ENCODE measurements at regions not wholly inside any gene's neighbourhood (a gene's known extent, or its start where the extent isn't known, plus 50 kb on each side); places are given as distances from the start of the nearest gene placed in this dataset.

DNA sequence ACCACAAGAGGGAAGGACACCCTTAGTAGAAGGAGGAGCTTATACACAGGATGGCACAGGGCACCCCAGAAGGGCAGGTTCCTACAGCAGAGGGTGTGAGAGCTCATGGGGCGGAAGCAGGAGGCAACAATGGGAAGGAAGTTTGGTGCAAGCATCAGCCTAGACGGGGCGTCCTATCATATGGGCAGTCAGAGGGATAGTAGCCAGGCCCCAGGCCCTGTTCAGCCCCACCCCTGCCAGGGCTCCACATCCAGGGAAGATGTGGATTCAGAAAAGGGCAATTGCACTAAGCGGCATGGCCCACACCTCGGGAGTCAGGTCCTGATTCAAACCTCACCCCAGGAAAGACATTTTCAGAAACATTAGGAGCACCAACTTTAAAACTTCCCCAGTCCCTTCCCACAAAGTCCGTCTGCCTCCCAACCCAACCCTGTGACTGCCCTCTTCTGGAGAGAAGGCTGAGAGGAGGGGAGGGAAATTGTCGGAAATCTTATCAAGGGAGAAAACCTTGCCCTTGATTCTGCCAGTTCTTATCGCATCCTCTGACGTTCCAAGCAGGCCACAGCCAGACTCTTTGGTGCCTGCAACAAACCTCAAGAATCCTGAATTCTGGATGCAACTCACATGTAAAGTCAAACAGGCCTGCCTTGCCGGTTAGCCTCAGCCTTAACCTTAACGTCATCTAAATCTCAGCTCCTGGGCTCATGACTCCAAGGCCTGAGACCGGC, 198.8 kb upstream of the CDH5 start:
- no peak for DNase-seq

- no peak for DNase-seq
Observed at GRCh38 chr16:66166490-66166889, 200.0 kb upstream of the CDH5 start.

GRCh38 chr16:66165879-66166278, 200.6 kb upstream of the CDH5 start:
- no peak for DNase-seq

GRCh38 chr16:66164581-66165247, 201.8 kb upstream of the CDH5 start:
- DNase-seq = no peak

DNA sequence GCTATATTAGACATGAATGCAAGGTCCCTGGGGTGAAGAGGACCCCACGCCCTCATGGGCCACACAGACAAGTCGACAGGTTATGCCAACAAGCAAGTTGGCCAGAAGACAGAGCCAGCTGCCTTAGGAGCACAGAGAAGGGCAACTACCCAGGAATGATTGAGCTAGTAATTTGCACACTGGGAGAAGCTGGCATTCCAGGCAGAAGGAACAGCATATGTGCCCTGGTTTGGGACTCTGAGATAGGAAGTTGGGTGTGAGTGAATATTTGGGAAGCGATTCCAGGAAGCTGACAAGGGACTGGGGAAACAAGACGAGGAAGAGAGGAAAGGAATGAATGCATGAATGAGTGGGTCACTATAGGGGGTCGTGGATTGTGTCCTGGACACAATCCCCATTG, 203.7 kb upstream of the CDH5 start:
- no peak for DNase-seq

DNA sequence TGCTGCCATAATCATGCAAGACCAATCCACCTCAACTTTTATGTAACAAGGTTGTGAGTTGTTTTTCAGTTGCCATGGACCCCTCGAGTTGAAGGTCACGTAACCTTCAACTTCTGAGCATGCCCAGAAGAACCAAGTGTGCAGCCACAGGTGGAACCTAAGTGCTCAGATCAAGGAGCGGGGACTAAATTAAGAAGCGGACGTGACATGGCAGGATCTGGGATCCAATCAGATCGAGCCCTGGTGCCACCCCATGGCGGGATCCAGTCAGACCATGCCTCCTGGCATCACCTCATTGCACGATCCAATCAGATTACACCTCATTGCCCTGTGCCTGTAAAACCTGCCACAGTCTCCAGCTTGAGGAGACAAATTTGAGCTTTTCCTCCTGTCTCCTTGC, 204.5 kb upstream of the CDH5 start:
- DNase-seq = no peak

DNA sequence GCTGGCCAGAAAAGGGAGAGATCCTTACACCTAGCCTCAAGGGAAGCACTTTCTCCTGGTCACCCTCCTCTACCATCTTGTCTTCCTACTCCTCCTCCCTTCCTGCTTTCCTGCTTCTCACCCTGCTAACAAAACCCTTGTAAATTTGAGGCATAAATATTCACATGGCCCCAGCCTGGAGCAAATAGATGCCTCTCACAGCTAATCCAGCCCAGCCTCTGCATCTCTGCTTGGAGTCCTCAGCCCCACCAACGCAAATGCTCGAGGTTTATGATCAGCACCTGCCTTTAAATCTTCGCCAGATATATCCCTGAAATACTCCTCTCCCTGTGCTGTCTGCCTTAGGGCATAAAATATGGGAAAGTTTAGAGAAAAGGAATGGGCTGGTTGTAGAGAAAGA, 205.2 kb upstream of the CDH5 start:
- no peak for DNase-seq

- no peak for DNase-seq
Observed at GRCh38 chr16:66159987-66160386, 206.5 kb upstream of the CDH5 start.

GRCh38 chr16:66156538-66156937, 210.0 kb upstream of the CDH5 start:
- no peak for DNase-seq

DNA sequence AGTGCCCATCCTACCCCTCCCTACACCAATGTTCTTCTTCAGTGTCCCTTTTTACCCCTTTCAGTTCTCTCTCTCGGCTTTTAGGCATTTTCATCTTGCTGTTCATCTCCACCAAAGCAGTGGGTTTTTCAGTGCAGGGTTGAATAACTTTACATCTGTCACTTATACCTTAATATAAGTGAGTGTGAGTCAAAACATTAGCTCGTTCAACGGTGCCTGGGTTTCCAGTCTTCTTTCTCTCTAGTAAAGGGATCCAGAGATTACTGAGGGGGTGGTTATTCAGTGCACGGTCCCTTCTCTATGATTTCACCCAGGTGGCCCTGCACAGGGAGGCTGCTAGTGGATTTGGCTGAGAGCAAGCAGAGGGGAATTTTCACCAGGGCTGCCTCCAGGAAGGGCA, 210.6 kb upstream of the CDH5 start:
- DNase-seq = no peak

DNA sequence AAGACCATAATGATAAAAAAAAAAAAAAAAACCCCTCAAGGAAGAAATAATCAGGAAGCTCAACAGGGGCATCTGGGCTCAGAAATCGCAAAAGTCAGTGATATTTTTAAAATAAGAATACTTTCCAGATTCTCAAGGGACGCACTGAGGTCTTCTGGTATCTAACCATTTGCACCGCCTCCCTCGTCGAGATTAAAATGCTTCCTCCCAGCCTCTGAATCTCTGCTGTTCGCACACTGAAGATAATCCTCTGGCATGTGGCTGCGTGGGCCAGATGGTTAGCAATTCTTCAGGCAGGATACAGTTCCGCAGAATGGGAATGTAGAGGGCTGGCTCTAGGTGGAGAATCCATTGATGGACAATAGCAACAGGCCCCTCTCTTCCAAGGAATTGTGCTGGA, 211.7 kb upstream of the CDH5 start:
- no peak for DNase-seq

DNA sequence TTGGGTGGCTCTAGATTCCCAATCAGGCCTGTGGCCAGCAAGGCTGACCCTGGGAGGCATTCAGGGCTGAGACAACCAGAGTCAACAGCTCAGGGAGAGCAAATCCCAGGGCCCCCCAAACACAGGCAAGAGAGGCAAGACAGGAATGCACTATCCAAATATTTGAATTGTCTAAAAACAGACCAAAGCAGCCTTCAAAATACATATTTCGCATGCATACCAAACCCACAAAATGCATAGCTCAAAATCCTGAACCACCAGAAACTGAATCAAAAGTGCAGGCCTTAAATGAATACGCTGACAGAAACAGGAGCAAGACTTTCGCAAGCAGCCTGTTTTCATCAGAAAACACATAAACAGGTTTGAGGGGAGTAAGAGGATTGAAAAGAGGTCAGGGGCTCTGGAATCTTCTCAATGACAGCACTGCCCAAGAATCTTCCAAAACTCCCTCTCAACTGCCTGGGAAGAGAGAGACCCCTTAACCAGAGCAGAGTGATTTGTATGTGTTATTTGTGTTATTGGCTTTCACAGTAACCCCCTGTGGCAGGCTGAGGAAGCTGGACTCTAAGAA, 213.6 kb upstream of the CDH5 start:
- DNase-seq = no peak

GRCh38 chr16:66152181-66152580, 214.3 kb upstream of the CDH5 start:
- DNase-seq = no peak

GRCh38 chr16:66150698-66151482, 215.6 kb upstream of the CDH5 start:
- DNase-seq = no peak

GRCh38 chr16:66147291-66147690, 219.2 kb upstream of the CDH5 start:
- no peak for DNase-seq

DNA sequence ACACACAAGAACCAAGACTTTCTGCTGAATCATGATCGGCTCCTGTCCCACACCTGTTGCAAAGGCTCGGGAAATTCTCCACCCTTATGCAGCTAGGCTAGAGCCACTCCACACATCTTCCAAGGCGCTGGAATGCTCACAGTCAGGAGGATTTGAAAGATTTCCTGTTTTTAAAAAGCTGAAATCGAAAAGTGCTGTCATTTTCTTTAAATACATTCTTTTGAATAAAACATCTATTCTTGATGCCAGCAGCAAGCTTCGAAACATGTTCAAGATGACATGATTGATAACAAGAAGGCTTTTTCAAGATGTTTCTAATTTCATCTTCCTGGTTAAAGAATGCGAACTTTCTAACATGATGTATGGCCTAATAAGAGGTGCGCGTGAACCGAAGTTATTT, 219.7 kb upstream of the CDH5 start:
- no peak for DNase-seq

DNA sequence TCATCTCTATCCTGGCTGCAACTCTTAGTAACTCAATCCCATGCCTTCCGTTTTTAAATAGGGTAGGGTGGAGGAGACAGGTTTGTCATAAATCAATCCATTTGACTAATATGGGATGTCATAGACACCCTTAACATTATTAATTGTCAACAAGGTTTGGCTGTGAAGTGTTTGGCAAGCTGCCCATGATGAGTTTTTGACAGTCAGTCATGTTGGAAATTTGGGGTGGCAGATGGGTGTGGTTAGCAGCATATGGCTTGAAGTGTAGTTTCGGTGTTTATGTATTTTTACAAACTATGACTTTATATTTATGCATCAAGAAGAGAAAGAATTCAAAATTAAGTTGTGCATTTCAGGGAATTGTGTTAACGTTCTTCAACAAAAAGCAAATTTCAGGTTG, 221.8 kb upstream of the CDH5 start:
- DNase-seq = no peak

GRCh38 chr16:66143415-66143814, 223.1 kb upstream of the CDH5 start:
- no peak for DNase-seq

- no peak for DNase-seq
Observed at GRCh38 chr16:66141885-66142284, 224.6 kb upstream of the CDH5 start.

DNA sequence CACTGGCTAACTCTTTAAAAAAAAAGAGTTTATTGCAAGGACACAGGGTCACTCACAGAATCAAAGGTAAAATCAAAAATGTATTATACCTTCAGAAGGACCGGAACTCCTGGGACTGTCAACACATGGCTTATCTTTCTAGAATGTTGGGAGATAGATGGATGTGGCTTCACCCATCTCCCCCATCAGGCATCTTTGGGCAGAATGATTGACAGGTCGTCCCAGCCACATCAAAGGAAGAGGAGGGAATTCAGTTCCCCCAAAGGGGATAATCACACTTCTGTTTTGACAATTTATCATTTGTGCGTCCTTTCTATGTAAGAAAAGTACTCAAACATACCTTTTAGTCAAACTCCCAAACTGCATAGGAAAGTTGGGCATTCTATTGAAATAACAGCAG, 228.6 kb upstream of the CDH5 start:
- no peak for DNase-seq

- no peak for DNase-seq
Observed at GRCh38 chr16:66136841-66137240, 229.7 kb upstream of the CDH5 start.

GRCh38 chr16:66135838-66136237, 230.7 kb upstream of the CDH5 start:
- DNase-seq = no peak

GRCh38 chr16:66135421-66135831, 231.1 kb upstream of the CDH5 start:
- DNase-seq = no peak

DNA sequence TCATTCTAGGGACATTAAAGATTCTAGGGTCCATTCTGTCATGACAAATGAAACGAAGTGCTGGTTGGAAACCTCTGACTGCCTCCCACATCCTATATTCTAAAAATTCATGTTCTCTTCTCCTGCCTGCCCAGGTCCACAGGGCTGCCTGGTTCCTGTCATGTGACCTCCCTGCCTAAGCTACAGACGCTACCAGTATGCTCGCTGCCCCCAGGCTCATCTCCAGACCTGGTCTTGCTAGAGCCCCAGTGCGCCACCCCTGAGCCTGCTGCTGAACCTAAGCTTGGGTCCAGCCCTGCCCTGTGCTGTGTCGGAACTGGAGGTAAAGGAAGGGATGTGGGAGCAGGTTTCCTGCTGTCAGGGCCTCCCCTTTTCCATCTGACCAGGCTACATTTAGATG, 231.6 kb upstream of the CDH5 start:
- no peak for DNase-seq

Data from NCI-H526 (cell line).